Mesenchymal stem cell (in vitro differentiated cells and primary cell): ENCODE measurements at regions not wholly inside any gene's neighbourhood (a gene's known extent, or its start where the extent isn't known, plus 50 kb on each side); places are given as distances from the start of the nearest gene placed in this dataset.

ENCODE experiments used
- DNase-seq: peaks from one replicate; pipeline ENCODE4 v3.0.0-alpha.2; 2013
- H2AFZ ChIP-seq: one replicate; pipeline ENCODE4 v1.6.1; 2013; ENCODE audit warnings: low read depth, mild to moderate bottlenecking, control low read depth, inconsistent platforms, low read length, moderate library complexity
- H2AK5ac ChIP-seq: 2 replicates; pipeline ENCODE4 v1.6.1; 2013; ENCODE audit warnings: low read length, moderate library complexity, mild to moderate bottlenecking, inconsistent platforms; ENCODE audit not compliant: severe bottlenecking
- H2BK120ac ChIP-seq: one replicate; pipeline ENCODE4 v1.6.1; 2013; ENCODE audit warnings: low read depth, mild to moderate bottlenecking, inconsistent platforms, low read length, moderate library complexity
- H2BK12ac ChIP-seq, 2 experiments: one replicate each; pipeline ENCODE4 v1.6.1; 2013; ENCODE audit warnings: inconsistent platforms in 2 of 2, low read length in 2 of 2, mild to moderate bottlenecking in 2 of 2, moderate library complexity in 2 of 2, control low read depth in 1 of 2
- H2BK15ac ChIP-seq: one replicate; pipeline ENCODE4 v1.6.1; 2013; ENCODE audit warnings: mild to moderate bottlenecking, low read depth, inconsistent platforms; ENCODE audit not compliant: poor library complexity, severe bottlenecking
- H2BK5ac ChIP-seq: 2 replicates; pipeline ENCODE4 v1.6.1; 2013; ENCODE audit warnings: low read depth, mild to moderate bottlenecking, low read length, control low read depth, inconsistent platforms; ENCODE audit not compliant: poor library complexity, severe bottlenecking
- H3K14ac ChIP-seq, 2 experiments: one replicate each; pipeline ENCODE4 v1.6.1; 2013; ENCODE audit warnings: inconsistent platforms in 2 of 2, low read length in 2 of 2, control low read depth in 1 of 2, mild to moderate bottlenecking in 1 of 2, moderate library complexity in 1 of 2
- H3K18ac ChIP-seq, 2 experiments: one replicate each; pipeline ENCODE4 v1.6.1; 2013; ENCODE audit warnings: inconsistent platforms in 2 of 2, low read length in 2 of 2, control low read depth in 1 of 2, low read depth in 1 of 2, mild to moderate bottlenecking in 1 of 2
- H3K23ac ChIP-seq, 2 experiments: one replicate each; pipeline ENCODE4 v1.6.1; 2013; ENCODE audit warnings: inconsistent platforms in 2 of 2, low read length in 2 of 2, mild to moderate bottlenecking in 2 of 2, moderate library complexity in 2 of 2, control low read depth in 1 of 2
- H3K27ac ChIP-seq: 2 replicates; pipeline ENCODE4 v1.5.1; 2013; ENCODE audit warnings: mild to moderate bottlenecking, moderate library complexity, low read length, control low read depth, inconsistent platforms; ENCODE audit not compliant: poor library complexity, severe bottlenecking
- H3K27me3 ChIP-seq, 2 experiments: 2 replicates each; pipeline versions ENCODE4 v1.6.1 to v1.7.0; 2013; ENCODE audit warnings: low read length in 2 of 2, mild to moderate bottlenecking in 2 of 2, moderate library complexity in 2 of 2, control low read depth in 1 of 2, inconsistent platforms in 1 of 2; ENCODE audit not compliant: control insufficient read depth in 1 of 2, insufficient read depth in 1 of 2
- H3K36me3 ChIP-seq, 2 experiments: 2 replicates each; pipeline versions ENCODE4 v1.6.1 to v1.7.0; 2013; ENCODE audit warnings: low read length in 2 of 2, control low read depth in 1 of 2, inconsistent platforms in 1 of 2, low read depth in 1 of 2, mild to moderate bottlenecking in 1 of 2; ENCODE audit not compliant: insufficient read depth in 2 of 2, control insufficient read depth in 1 of 2
- H3K4ac ChIP-seq, 2 experiments: one replicate each; pipeline ENCODE4 v1.6.1; 2013; ENCODE audit warnings: inconsistent platforms in 2 of 2, low read length in 2 of 2, mild to moderate bottlenecking in 2 of 2, moderate library complexity in 2 of 2, control low read depth in 1 of 2, low read depth in 1 of 2
- H3K4me1 ChIP-seq: 2 replicates; pipeline ENCODE4 v1.6.1; 2013; ENCODE audit warnings: low read depth, low read length, control low read depth; ENCODE audit not compliant: control insufficient read depth, insufficient read depth
- H3K4me2 ChIP-seq: 2 replicates; pipeline ENCODE4 v1.6.1; 2013; ENCODE audit warnings: low read length, mild to moderate bottlenecking, inconsistent platforms; ENCODE audit not compliant: poor library complexity, severe bottlenecking
- H3K4me3 ChIP-seq, 2 experiments: 2 replicates each; pipeline versions ENCODE4 v1.5.1 to v1.7.0; 2013; ENCODE audit warnings: low read length in 2 of 2, mild to moderate bottlenecking in 2 of 2, control low read depth in 1 of 2, low read depth in 1 of 2; ENCODE audit not compliant: insufficient read depth in 1 of 2
- H3K79me1 ChIP-seq: replicated peaks from 2 replicates; pipeline ENCODE4 v1.6.1; 2013; ENCODE audit warnings: mild to moderate bottlenecking, control low read depth, low read length, inconsistent platforms; ENCODE audit not compliant: poor library complexity, severe bottlenecking
- H3K9ac ChIP-seq: 2 replicates; pipeline ENCODE4 v1.7.0; 2013; ENCODE audit warnings: mild to moderate bottlenecking, low read length, moderate library complexity
- H3K9me3 ChIP-seq: 2 replicates; pipeline ENCODE4 v1.7.0; 2013; ENCODE audit warnings: mild to moderate bottlenecking, low read length; ENCODE audit not compliant: control insufficient read depth
- H4K8ac ChIP-seq: one replicate; pipeline ENCODE4 v1.6.1; 2013; ENCODE audit warnings: inconsistent platforms, mild to moderate bottlenecking, low read length, moderate library complexity
- H4K91ac ChIP-seq: one replicate; pipeline ENCODE4 v1.6.1; 2013; ENCODE audit warnings: mild to moderate bottlenecking, low read length, inconsistent platforms
- WGBS: methylation state at CpG from one replicate; pipeline ENCODE4 v1.1.7; 2013; ENCODE audit warnings: mixed read lengths; 5-methylcytosine and 5-hydroxymethylcytosine counted together

DNA sequence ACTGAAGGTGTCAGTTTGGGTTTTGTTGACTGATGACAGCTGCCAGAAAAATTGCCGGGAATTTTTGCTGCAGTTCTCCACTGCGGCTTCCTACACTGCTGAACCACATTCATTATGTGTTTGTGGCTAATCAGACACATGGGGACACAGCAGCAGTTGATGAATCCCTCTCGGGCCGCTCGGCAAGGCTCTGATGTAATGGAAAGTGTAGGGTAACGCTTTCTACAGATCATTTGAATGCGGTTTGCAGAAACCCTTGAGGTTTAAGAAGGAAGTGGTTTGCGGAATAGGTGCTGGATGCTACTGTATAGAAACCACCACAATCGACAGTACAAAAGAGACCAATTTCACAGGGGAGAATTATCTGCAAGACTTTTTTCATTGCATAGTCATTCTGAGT lies 138.7 kb upstream of the SASH1 start:
- 78% methylated on average over 7 of the region's 9 CpGs for WGBS
- no peak overlapping the region for H2AFZ ChIP-seq
- H3K27me3 ChIP-seq = peaks cover 0 to 4% of the 10 kb centered on the region in 2 experiments
- no peaks in the 10 kb centered on the region for H3K36me3 ChIP-seq
- peak overlapping the region; percentile 45 for H3K4me2 ChIP-seq
- no peak overlapping the region for H3K14ac ChIP-seq
- peak; percentile 30 for DNase-seq
- no peak overlapping the region for H2BK120ac ChIP-seq
- no peak overlapping the region for H2BK15ac ChIP-seq
- no peak overlapping the region for H3K23ac ChIP-seq
- no peak overlapping the region for H4K91ac ChIP-seq
- H3K4ac ChIP-seq = no peak overlapping the region
- no peaks in the 10 kb centered on the region for H3K79me1 ChIP-seq
- H4K8ac ChIP-seq = no peak overlapping the region
- no peaks in the 10 kb centered on the region for H3K9me3 ChIP-seq
- H3K4me3 ChIP-seq = no peak overlapping the region
- H2BK5ac ChIP-seq = no peak overlapping the region
- no peak overlapping the region for H2BK12ac ChIP-seq
- H3K9ac ChIP-seq = no peak overlapping the region
- H3K4me1 ChIP-seq = no peaks in the 10 kb centered on the region
- H3K27ac ChIP-seq = no peak overlapping the region
- H3K18ac ChIP-seq = no peak overlapping the region
- no peak overlapping the region for H2AK5ac ChIP-seq

DNA sequence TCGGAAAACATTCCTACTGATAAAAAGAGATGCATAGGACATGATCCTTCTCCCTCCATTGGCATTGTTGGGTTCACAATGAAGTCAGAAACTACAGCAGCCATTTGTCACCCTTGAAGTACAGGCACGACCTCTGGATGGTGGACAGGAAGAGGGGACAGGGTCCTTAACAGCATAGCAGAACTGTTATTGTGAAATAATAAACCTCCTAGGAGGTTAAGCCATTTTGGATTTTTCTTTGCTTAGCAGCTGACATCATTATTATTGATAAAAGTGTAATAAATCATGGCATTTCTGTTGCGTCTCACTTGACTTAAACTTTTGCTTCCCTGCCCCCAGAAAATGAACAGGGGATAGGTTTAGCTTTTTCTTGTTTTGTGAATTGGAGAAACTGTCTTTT lies 134.3 kb upstream of the SASH1 start:
- no peak for DNase-seq
- H3K27ac ChIP-seq = no peak overlapping the region
- H3K18ac ChIP-seq = no peak overlapping the region
- H2BK5ac ChIP-seq = no peak overlapping the region
- no peak overlapping the region for H2BK15ac ChIP-seq
- H3K23ac ChIP-seq = no peak overlapping the region
- H3K4me3 ChIP-seq = no peak overlapping the region
- H2AFZ ChIP-seq = no peak overlapping the region
- H2BK12ac ChIP-seq = no peak overlapping the region
- no peak overlapping the region for H3K14ac ChIP-seq
- H4K91ac ChIP-seq = no peak overlapping the region
- H3K9ac ChIP-seq = no peak overlapping the region
- H3K4me1 ChIP-seq = no peaks in the 10 kb centered on the region
- no peak overlapping the region for H4K8ac ChIP-seq
- H3K9me3 ChIP-seq = no peaks in the 10 kb centered on the region
- H3K4ac ChIP-seq = no peak overlapping the region
- no peak overlapping the region for H2AK5ac ChIP-seq
- H2BK120ac ChIP-seq = no peak overlapping the region
- no peak overlapping the region for H3K4me2 ChIP-seq
- no peaks in the 10 kb centered on the region for H3K27me3 ChIP-seq
- 58% methylated on average over 2 of the region's 3 CpGs for WGBS
- H3K36me3 ChIP-seq = no peaks in the 10 kb centered on the region
- H3K79me1 ChIP-seq = no peaks in the 10 kb centered on the region

DNA sequence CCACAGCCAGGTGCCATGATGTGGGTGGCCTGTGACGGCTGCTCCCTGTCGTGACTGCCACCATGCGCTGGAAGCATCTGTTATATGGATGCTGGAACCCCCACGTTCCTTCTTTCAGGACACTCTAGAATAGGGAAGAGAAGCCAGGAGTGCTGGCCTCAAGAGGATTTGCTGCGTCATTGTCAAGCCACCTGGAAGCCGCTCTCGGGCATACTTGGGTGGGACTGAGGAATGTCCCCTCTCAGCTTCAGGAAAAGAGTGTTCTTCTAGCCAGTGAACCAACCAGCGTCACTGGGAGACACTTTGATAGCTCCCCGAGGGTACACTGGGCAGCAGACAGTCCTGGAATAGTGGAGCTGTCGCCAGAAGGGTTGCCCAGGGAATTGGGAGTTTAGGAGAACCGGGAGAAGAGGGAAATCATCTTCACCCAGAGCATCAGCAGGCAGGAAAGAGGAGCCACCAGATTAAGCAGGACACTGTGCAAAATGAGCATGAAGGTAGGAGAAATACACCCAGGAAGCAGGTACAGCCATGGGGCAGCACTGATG lies 130.8 kb upstream of the SASH1 start:
- no peaks in the 10 kb centered on the region for H3K9me3 ChIP-seq
- H3K27me3 ChIP-seq = no peaks in the 10 kb centered on the region
- no peak overlapping the region for H3K14ac ChIP-seq
- no peak overlapping the region for H2AFZ ChIP-seq
- no peaks in the 10 kb centered on the region for H3K4me1 ChIP-seq
- WGBS = 94% methylated on average over 11 of the region's 11 CpGs
- H3K27ac ChIP-seq = no peak overlapping the region
- H2BK12ac ChIP-seq = peak overlapping the region in 1 of 2 experiments; percentile 77
- no peak for DNase-seq
- no peak overlapping the region for H3K4me2 ChIP-seq
- H2BK120ac ChIP-seq = no peak overlapping the region
- H2BK5ac ChIP-seq = no peak overlapping the region
- no peaks in the 10 kb centered on the region for H3K79me1 ChIP-seq
- H3K9ac ChIP-seq = no peak overlapping the region
- no peak overlapping the region for H2BK15ac ChIP-seq
- H4K8ac ChIP-seq = no peak overlapping the region
- no peak overlapping the region for H3K4ac ChIP-seq
- H4K91ac ChIP-seq = peak overlapping the region; percentile 48
- H3K36me3 ChIP-seq = no peaks in the 10 kb centered on the region
- no peak overlapping the region for H3K4me3 ChIP-seq
- no peak overlapping the region for H2AK5ac ChIP-seq
- no peak overlapping the region for H3K18ac ChIP-seq
- H3K23ac ChIP-seq = no peak overlapping the region

DNA sequence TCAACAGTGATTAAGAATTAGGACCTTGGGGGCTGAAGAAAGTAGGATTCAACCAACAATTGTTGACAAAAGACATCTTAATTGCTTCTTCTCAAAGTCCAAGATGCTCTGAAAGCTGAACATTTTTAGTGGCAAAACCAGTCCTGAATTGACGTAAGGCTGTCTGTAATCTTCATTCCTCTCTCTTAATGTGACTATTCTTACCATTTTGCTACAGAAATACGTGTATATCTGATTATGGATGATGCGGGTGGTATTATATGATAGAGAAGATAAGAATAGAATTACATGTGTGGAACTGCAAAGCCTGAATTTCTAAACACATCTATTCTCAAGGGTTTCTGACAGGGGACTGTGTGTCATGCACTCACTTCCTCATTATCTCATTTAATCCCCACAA lies 130.3 kb upstream of the SASH1 start:
- no peak overlapping the region for H4K8ac ChIP-seq
- H2AK5ac ChIP-seq = no peak overlapping the region
- no peaks in the 10 kb centered on the region for H3K4me1 ChIP-seq
- no peak overlapping the region for H3K18ac ChIP-seq
- no peaks in the 10 kb centered on the region for H3K27me3 ChIP-seq
- H2BK5ac ChIP-seq = no peak overlapping the region
- no peak overlapping the region for H2BK15ac ChIP-seq
- no peaks in the 10 kb centered on the region for H3K36me3 ChIP-seq
- H3K79me1 ChIP-seq = no peaks in the 10 kb centered on the region
- no peak overlapping the region for H4K91ac ChIP-seq
- H3K4me3 ChIP-seq = no peak overlapping the region
- no peak overlapping the region for H3K27ac ChIP-seq
- no peaks in the 10 kb centered on the region for H3K9me3 ChIP-seq
- H3K9ac ChIP-seq = no peak overlapping the region
- H3K23ac ChIP-seq = no peak overlapping the region
- no peak overlapping the region for H2BK120ac ChIP-seq
- WGBS = 100% methylated on average over 1 of the region's 3 CpGs
- no peak overlapping the region for H2BK12ac ChIP-seq
- DNase-seq = no peak
- no peak overlapping the region for H2AFZ ChIP-seq
- H3K14ac ChIP-seq = no peak overlapping the region
- no peak overlapping the region for H3K4me2 ChIP-seq
- H3K4ac ChIP-seq = no peak overlapping the region
